ENCODE measurements at regions not wholly inside any gene's neighbourhood (a gene's known extent, or its start where the extent isn't known, plus 50 kb on each side); places are given as distances from the start of the nearest gene placed in this dataset.

DNA sequence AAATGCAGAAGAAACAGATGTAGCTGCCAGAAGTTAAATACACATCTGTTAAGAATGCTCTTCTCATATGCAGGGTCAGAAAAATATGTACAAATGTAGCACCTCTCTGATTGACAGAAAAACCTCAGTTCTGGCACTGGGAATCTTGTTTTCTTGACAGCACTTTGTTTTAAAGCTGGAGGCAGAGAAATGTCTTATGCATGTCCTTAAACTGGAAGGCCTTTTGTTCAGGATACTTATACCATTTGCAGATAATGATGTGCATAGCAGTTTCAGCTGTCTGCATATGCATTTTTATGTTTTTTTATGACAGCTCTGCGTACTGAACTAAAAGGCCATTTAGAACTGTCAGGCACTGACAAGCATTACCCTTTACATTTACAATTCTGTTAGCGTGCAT, 567.9 kb downstream of the EBF1 start:
- peaks cover 5% of the 10 kb centered on the region for H3K4me1 ChIP-seq (ENCODE audit: control insufficient read depth, low read depth, low read length)
- H3K4me3 ChIP-seq (ENCODE audit: low read length) = no peak overlapping the region
- no peaks in the 10 kb centered on the region for H3K36me3 ChIP-seq (ENCODE audit: control insufficient read depth, low read depth, low read length)
- no peak overlapping the region for H3K9ac ChIP-seq (ENCODE audit: low read length)
- no peaks in the 10 kb centered on the region for H3K27me3 ChIP-seq (ENCODE audit: control insufficient read depth, insufficient read depth, low read length)
- H3K27ac ChIP-seq (ENCODE audit: low read length) = no peak overlapping the region
- no peaks in the 10 kb centered on the region for H3K9me3 ChIP-seq (ENCODE audit: control insufficient read depth, low read depth, low read length)

DNA sequence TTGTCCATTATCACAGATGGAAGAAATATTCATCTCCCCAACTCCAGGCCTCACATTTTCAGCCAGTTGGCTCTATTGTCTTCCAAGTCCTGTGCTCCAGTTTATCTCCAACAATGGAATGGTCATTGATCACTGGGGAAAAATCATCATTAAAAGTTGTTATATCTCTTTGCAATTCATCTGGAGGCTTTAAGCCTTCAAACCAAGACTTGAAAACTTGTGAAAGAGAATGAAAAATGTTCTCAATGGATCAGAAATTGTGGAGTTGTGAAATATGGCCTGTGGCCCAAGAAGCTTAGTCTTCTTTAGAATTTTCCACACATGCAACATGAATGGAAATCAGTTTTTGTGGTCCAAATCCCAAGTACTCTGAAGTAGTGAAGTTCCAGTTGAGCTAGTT, 569.6 kb downstream of the EBF1 start:
- Histone ChIP-seq H3K9ac (ENCODE audit: low read length) (no peak overlapping the region), H3K36me3 (ENCODE audit: control insufficient read depth, low read depth, low read length) (no peaks in the 10 kb centered on the region), H3K4me3 (ENCODE audit: low read length) (no peak overlapping the region), H3K27me3 (ENCODE audit: control insufficient read depth, insufficient read depth, low read length) (no peaks in the 10 kb centered on the region), H3K9me3 (ENCODE audit: control insufficient read depth, low read depth, low read length) (no peaks in the 10 kb centered on the region), H3K27ac (ENCODE audit: low read length) (no peak overlapping the region), H3K4me1 (ENCODE audit: control insufficient read depth, low read depth, low read length) (peaks cover 5% of the 10 kb centered on the region)

DNA sequence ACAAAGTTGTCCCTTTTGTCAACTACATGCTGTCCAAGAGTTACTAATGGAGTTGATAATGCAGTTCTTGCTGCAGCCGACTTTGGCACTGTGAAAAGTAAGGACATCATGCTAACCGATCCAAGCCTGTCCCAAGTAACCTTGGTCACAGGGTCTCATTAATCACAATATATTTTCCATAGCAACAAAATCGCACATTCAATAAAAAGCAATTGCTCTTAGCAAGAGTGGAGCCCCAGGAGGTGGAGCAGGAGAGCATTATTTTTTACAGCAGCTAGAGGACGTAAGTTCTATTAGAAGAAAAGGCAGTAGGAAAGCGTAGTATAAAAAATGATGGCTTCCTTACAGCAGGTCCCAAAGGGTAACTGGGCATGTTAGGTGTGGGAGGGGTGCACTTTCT, 570.3 kb downstream of the EBF1 start:
- no peaks in the 10 kb centered on the region for H3K36me3 ChIP-seq (ENCODE audit: control insufficient read depth, low read depth, low read length)

DNA sequence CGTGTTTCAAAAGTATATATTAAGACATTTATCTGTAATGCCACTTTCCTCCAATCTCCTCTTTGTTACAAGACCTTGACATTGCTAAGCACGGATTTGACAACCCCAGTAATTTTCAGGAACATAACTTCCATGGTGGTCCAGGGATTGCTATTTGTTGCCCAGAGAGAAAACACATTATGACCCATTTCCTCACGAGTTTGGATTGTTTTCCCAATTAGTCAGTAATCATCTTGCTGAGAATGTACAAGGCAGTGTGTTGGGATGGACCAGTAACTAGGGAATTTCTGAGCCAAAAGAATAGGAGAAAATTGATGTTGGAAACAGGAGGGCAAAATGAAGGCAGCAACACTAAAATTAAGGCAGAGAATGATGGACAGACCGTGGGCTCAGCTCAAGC, 574.1 kb downstream of the EBF1 start:
- Histone ChIP-seq H3K4me3 (ENCODE audit: low read length) (no peak overlapping the region), H3K9ac (ENCODE audit: low read length) (no peak overlapping the region), H3K9me3 (ENCODE audit: control insufficient read depth, low read depth, low read length) (no peaks in the 10 kb centered on the region), H3K4me1 (ENCODE audit: control insufficient read depth, low read depth, low read length) (no peaks in the 10 kb centered on the region), H3K27me3 (ENCODE audit: control insufficient read depth, insufficient read depth, low read length) (no peaks in the 10 kb centered on the region), H3K27ac (ENCODE audit: low read length) (no peak overlapping the region), H3K36me3 (ENCODE audit: control insufficient read depth, low read depth, low read length) (no peaks in the 10 kb centered on the region)

More for the DNA sequence above, 570.3 kb downstream of the EBF1 start:
- Histone ChIP-seq H3K27me3 (ENCODE audit: control insufficient read depth, insufficient read depth, low read length) (no peaks in the 10 kb centered on the region), H3K4me3 (ENCODE audit: low read length) (no peak overlapping the region), H3K9me3 (ENCODE audit: control insufficient read depth, low read depth, low read length) (no peaks in the 10 kb centered on the region), H3K9ac (ENCODE audit: low read length) (no peak overlapping the region), H3K4me1 (ENCODE audit: control insufficient read depth, low read depth, low read length) (peaks cover 5% of the 10 kb centered on the region), H3K27ac (ENCODE audit: low read length) (no peak overlapping the region)

DNA sequence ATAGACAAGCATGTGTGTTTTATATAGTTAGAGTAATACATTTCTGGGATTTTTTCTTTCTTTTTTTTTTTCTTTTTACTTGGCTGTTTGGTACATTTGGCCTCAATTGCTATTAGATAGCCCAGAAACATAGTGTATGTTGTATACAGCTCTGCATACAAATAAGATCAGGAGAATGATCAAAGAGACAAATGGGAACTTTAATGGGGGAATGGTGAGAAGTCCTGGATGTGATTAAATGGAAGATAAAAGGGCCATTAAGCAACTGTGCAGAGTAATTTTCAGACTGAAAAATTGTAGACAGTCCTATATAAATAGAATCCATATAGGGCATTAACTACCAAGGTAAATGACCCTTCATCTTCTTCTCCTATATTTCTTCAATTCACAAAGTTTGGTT, 575.6 kb downstream of the EBF1 start:
- Histone ChIP-seq H3K9ac (ENCODE audit: low read length) (no peak overlapping the region), H3K36me3 (ENCODE audit: control insufficient read depth, low read depth, low read length) (no peaks in the 10 kb centered on the region), H3K27ac (ENCODE audit: low read length) (no peak overlapping the region), H3K4me3 (ENCODE audit: low read length) (no peak overlapping the region), H3K27me3 (ENCODE audit: control insufficient read depth, insufficient read depth, low read length) (no peaks in the 10 kb centered on the region), H3K9me3 (ENCODE audit: control insufficient read depth, low read depth, low read length) (no peaks in the 10 kb centered on the region), H3K4me1 (ENCODE audit: control insufficient read depth, low read depth, low read length) (no peaks in the 10 kb centered on the region)

DNA sequence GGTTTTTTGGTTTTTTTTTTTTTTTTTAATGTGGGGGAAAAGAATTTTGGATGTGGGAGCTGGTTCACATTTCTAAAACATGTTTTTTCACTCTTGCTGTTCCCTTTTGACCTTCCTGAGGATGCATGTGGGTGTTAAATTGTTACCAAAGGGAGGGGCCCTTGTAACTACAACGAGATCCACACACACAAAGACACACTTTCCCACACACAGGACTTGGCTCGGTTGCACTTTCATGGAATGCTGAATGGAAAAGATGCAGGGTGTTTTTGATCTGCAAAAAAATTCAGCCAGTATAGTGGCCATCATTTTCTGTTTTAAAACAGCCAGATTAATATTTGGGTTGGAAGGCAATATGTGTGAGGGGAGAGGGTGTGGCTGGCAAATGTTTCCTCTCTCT, 576.9 kb downstream of the EBF1 start:
- Histone ChIP-seq H3K27me3 (ENCODE audit: control insufficient read depth, insufficient read depth, low read length) (no peaks in the 10 kb centered on the region), H3K27ac (ENCODE audit: low read length) (no peak overlapping the region), H3K36me3 (ENCODE audit: control insufficient read depth, low read depth, low read length) (no peaks in the 10 kb centered on the region)

DNA sequence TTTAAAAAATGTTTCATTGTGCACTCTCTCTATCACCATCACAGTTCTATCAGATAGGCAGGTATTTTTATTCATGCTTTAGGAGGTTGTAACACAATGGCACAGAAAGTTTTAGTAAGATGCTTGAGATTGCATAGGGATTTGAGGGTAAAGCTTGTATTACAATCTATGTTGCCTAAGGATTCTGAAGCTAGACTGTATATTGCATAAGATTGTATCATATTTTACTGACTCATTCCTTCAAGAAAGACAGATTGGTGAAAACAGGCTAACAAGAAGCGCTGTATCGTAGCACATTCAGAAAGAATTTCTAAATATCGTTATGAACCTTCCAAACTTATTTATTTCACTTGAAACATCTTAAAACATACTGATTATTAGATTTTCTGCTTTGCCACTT, 577.7 kb downstream of the EBF1 start:
- Histone ChIP-seq H3K36me3 (ENCODE audit: control insufficient read depth, low read depth, low read length) (no peaks in the 10 kb centered on the region), H3K4me3 (ENCODE audit: low read length) (no peak overlapping the region), H3K27ac (ENCODE audit: low read length) (no peak overlapping the region), H3K9ac (ENCODE audit: low read length) (no peak overlapping the region), H3K9me3 (ENCODE audit: control insufficient read depth, low read depth, low read length) (no peaks in the 10 kb centered on the region), H3K27me3 (ENCODE audit: control insufficient read depth, insufficient read depth, low read length) (no peaks in the 10 kb centered on the region), H3K4me1 (ENCODE audit: control insufficient read depth, low read depth, low read length) (no peaks in the 10 kb centered on the region)

More for the DNA sequence above, 576.9 kb downstream of the EBF1 start:
- H3K4me1 ChIP-seq (ENCODE audit: control insufficient read depth, low read depth, low read length) = no peaks in the 10 kb centered on the region
- H3K4me3 ChIP-seq (ENCODE audit: low read length) = no peak overlapping the region
- no peaks in the 10 kb centered on the region for H3K9me3 ChIP-seq (ENCODE audit: control insufficient read depth, low read depth, low read length)
- H3K9ac ChIP-seq (ENCODE audit: low read length) = no peak overlapping the region

DNA sequence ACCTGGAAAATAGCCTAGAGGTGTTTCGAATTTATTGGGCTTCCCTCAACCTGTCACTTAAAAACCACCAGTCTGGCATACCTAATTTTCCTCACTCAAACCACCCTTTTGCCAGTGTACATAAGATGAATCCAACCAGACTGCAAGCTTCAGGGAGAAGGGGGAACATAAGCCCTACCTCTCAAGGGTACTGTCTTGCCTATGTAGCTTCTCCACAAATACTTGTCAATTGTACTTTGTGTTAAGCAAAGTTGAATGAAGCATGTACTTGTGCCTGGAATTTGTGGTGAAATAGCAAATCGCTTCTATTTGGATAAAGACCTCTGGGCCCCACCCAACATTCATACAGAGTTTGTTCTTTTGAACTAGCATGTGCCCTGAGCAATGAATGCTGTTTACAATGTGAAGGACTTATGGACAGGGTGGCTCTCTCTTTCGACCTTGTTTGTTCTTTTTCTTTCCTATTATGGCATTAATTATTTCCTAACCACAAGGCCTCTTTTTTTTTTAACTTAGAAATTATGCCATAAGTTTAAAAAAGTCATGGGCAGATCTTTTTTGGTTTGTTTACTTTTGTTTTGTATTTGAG, 580.2 kb downstream of the EBF1 start:
- Histone ChIP-seq H3K9me3 (ENCODE audit: control insufficient read depth, low read depth, low read length) (no peaks in the 10 kb centered on the region), H3K9ac (ENCODE audit: low read length) (no peak overlapping the region), H3K36me3 (ENCODE audit: control insufficient read depth, low read depth, low read length) (no peaks in the 10 kb centered on the region), H3K27ac (ENCODE audit: low read length) (no peak overlapping the region), H3K27me3 (ENCODE audit: control insufficient read depth, insufficient read depth, low read length) (no peaks in the 10 kb centered on the region), H3K4me1 (ENCODE audit: control insufficient read depth, low read depth, low read length) (no peaks in the 10 kb centered on the region), H3K4me3 (ENCODE audit: low read length) (no peak overlapping the region)

DNA sequence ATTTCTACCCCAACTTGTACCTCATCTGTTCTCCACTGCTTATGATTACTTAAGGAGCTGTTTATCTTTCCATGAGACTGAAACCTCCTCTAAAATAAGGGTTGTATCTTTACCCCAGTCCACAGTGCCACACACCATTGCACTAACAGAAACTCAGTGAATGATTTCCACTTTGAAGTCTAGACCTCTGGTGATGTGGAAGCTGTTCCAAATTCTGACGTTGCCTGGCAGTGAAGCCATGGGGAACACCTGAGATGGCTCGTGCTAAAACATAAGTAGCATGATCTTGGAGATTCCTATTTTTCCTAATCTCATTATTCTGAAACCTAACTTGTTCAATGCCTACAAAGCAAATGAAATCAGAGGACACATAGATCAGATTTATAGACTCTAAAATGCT, 583.2 kb downstream of the EBF1 start:
- Histone ChIP-seq H3K4me3 (ENCODE audit: low read length) (no peak overlapping the region), H3K36me3 (ENCODE audit: control insufficient read depth, low read depth, low read length) (no peaks in the 10 kb centered on the region), H3K9me3 (ENCODE audit: control insufficient read depth, low read depth, low read length) (no peaks in the 10 kb centered on the region), H3K27ac (ENCODE audit: low read length) (no peak overlapping the region), H3K27me3 (ENCODE audit: control insufficient read depth, insufficient read depth, low read length) (no peaks in the 10 kb centered on the region), H3K9ac (ENCODE audit: low read length) (no peak overlapping the region), H3K4me1 (ENCODE audit: control insufficient read depth, low read depth, low read length) (no peaks in the 10 kb centered on the region)

DNA sequence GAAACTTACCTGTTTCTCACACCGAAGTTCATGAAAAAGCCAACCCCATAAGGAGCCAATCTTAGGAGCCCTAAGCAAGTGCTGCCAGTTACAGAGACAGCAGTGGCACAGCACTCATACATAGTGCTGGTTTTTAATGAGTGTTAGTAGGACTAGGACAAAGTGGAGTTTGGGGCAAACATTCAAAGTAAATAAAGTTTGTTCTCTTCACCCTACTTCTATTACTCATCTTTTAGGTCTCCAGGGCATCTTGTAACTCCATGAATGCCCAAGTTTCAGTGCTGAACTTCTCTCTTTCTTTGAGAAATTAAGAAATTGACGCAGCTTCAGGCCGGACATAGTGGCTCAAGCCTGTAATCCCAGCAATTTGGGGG, 584.7 kb downstream of the EBF1 start:
- H3K36me3 ChIP-seq (ENCODE audit: control insufficient read depth, low read depth, low read length) = no peaks in the 10 kb centered on the region
- H3K4me3 ChIP-seq (ENCODE audit: low read length) = no peak overlapping the region
- no peaks in the 10 kb centered on the region for H3K4me1 ChIP-seq (ENCODE audit: control insufficient read depth, low read depth, low read length)
- no peaks in the 10 kb centered on the region for H3K9me3 ChIP-seq (ENCODE audit: control insufficient read depth, low read depth, low read length)
- no peaks in the 10 kb centered on the region for H3K27me3 ChIP-seq (ENCODE audit: control insufficient read depth, insufficient read depth, low read length)
- H3K9ac ChIP-seq (ENCODE audit: low read length) = no peak overlapping the region
- H3K27ac ChIP-seq (ENCODE audit: low read length) = no peak overlapping the region

DNA sequence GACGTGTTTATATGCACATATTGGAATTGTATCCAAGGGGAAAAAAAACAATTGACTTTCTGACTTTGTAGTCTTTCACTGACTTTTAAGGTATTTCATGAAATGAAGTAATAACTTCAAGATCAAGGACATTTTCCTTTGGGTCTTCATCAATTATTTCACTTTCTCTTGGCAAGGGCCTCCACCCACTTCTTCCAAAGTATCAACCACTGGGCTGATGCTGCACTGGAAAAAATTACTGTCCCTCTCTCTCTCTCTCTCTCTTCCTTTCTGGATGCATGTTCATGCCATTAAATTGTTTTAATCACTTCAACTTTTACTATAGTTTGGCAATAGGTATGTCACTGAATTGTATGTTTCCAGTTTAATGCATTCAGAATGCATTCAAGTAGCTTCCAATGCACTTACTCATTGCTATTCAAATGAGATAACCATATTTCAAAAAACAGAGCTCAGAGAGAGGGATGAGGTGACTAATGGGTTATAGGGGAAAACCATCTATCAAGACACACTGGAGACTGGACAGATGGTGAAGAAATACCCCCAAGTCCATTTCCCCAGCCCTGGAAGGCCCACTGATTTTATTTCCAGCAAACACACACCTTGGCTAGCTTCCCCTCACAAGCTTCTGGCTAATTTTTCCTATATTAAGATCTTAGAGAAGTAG, 585.3 kb downstream of the EBF1 start:
- no peak overlapping the region for H3K27ac ChIP-seq (ENCODE audit: low read length)
- no peak overlapping the region for H3K4me3 ChIP-seq (ENCODE audit: low read length)
- H3K9ac ChIP-seq (ENCODE audit: low read length) = no peak overlapping the region
- no peaks in the 10 kb centered on the region for H3K27me3 ChIP-seq (ENCODE audit: control insufficient read depth, insufficient read depth, low read length)
- no peaks in the 10 kb centered on the region for H3K4me1 ChIP-seq (ENCODE audit: control insufficient read depth, low read depth, low read length)
- no peaks in the 10 kb centered on the region for H3K36me3 ChIP-seq (ENCODE audit: control insufficient read depth, low read depth, low read length)
- H3K9me3 ChIP-seq (ENCODE audit: control insufficient read depth, low read depth, low read length) = no peaks in the 10 kb centered on the region

Measured in iPS-18a (cell line).